ENCODE measurements at regions not wholly inside any gene's neighbourhood (a gene's known extent, or its start where the extent isn't known, plus 50 kb on each side); places are given as distances from the start of the nearest gene placed in this dataset.
"Not testable (repeated sequence)": the region's sequence is repeated elsewhere in the genome, so short reads cannot be mapped to it uniquely, and the experiment has no call there.

- not testable (repeated sequence) for H3K4me3 ChIP-seq (ENCODE audit: low read length in 2 of 2); H3K36me3 ChIP-seq (ENCODE audit: control insufficient read depth in 2 of 2, insufficient read depth in 2 of 2, low read length in 2 of 2); H3K9ac ChIP-seq (ENCODE audit: low read length in 2 of 2); H3K9me3 ChIP-seq (ENCODE audit: control insufficient read depth in 2 of 2, low read length in 2 of 2); H3K4me1 ChIP-seq (ENCODE audit: control insufficient read depth, insufficient read depth, low read length); H3K27me3 ChIP-seq (ENCODE audit: control insufficient read depth in 1 of 2, insufficient read depth in 2 of 2, low read length in 2 of 2); H3K27ac ChIP-seq (ENCODE audit: low read length)
These were observed 51.7 kb upstream of the METTL14 start for GRCh38 chr4:118633476-118633875.

- H3K4me1 ChIP-seq (ENCODE audit: control insufficient read depth, insufficient read depth, low read length); H3K9ac ChIP-seq (ENCODE audit: low read length in 2 of 2); H3K4me3 ChIP-seq (ENCODE audit: low read length in 2 of 2); H3K9me3 ChIP-seq (ENCODE audit: control insufficient read depth in 2 of 2, low read length in 2 of 2); H3K27me3 ChIP-seq (ENCODE audit: control insufficient read depth in 1 of 2, insufficient read depth in 2 of 2, low read length in 2 of 2); H3K36me3 ChIP-seq (ENCODE audit: control insufficient read depth in 2 of 2, insufficient read depth in 2 of 2, low read length in 2 of 2); H3K27ac ChIP-seq (ENCODE audit: low read length): not testable (repeated sequence)
These were observed 50.9 kb upstream of the METTL14 start for GRCh38 chr4:118634126-118634875.
